Anterior cingulate cortex (tissue), 58 donors: ENCODE measurements at regions not wholly inside any gene's neighbourhood (a gene's known extent, or its start where the extent isn't known, plus 50 kb on each side); places are given as distances from the start of the nearest gene placed in this dataset.

ENCODE experiments used
- DNase-seq, 58 donors: peaks; one replicate each; lab custom pipeline; 2025; lab: John Stamatoyannopoulos, UW

DNA sequence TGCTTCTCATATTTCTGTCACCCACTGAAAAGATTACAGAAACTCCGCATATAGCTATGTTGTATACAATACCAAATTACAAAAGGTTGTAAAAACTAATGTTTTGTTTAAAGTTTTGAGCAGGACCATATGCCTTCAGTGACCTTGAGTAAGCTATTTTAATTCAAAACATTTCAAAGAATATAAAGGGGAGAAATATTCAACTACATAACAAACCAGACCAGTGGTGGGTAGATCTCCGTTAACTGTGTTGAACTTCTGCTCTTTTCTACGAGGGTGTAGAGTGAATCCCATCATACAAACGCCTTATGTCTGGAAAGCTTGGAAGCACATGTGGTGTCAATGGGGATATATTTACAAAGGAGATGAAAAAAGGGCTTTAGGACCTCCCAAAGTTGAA, 68.4 kb upstream of the NR2F2 start:
- no peak for DNase-seq

DNA sequence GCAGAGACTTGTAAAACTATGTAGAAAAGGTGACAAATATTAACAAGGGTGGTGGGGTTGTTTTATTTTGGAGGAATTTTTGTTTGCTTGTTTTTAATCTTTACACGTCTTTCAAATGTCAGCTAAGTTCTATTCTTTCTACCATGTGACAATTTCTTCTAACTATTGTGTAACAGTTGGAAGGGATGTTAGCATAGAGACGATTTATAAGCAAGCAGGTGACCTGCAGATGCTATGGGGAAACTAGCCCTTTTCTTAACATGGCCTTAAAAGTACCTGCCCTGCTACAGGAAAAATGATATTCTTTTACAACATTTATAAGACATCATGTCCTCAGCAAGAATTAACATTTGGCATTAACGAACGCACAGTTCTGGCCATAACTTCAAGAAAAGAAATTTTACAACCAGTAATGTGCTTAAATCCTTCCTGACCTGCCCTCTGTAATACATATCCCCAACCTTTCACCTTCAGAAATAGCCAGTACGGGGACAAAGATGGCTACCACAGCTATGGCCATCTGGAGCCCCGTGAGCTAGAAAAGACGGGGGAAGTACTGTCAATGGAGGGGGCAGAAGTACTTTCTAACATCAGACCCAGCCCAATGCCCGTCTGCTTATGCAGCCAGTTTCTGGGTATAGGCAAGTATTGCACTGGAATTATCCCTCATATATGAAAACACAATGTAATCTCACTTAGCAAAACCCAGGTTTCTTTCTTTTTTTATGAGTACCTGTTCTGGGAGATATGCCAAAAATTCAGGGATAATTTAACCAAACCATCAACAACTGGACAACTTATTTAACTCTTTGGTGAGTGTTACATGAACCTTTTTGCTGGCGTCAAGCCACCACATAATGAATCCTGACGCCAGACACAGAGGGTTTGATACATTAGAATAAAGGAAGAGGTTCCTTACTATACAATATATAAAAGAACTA, 67.7 kb upstream of the NR2F2 start:
- DNase-seq: no peak

DNA sequence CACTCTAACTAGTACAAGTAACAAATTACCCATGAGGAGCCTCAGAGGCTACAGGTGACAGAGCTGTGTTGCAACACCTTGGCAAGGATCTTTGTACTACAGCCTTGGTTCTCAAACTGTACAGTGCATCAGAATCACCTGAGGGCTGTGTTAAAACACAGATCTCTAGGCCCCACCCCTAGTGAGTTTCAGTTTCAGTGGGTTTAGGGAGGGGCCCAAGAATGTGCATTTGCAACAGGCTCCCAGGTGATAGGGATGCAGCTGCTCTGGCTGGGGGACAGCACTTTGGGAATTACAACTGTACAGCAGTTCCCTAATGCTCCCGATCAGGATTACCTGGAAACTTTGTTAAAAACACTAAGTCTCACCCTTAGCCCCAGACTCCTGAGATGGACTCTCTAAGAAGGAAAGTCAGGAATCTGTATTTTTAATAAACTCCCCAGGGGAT, 66.1 kb upstream of the NR2F2 start:
- no peak for DNase-seq

DNA sequence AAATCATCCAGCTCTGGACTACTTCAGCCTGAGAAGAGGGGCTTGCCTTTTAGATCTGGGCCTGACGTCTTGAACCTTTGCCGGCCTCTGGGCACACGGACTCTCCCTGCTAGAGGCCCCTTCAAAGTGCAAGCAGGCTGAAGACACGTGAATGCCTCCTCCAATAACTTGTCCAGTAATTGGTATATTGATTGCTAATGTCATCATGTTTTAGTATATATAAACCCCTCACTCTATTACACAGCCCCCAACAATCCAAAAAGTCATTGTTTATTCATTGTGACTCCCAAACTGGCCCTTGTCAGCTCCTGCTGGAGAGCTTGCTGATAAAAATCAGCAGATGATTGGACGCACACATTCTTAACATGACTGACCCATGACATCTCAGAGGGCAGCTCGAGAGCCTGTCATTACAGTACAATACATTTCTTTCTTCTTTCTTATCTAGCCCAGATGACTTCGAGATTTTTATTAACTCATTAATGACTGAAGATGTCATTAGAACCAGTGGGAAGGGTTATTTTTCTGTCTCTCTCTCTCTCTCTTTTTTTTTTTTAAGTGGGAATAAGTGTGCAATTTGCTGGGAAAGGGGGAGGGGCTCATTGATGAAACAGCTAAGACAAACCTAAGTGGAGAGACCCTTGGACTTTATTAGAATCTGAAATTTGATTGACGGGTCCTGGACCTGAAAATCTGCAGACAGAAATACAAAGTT, 65.5 kb upstream of the NR2F2 start:
- DNase-seq: no peak

DNA sequence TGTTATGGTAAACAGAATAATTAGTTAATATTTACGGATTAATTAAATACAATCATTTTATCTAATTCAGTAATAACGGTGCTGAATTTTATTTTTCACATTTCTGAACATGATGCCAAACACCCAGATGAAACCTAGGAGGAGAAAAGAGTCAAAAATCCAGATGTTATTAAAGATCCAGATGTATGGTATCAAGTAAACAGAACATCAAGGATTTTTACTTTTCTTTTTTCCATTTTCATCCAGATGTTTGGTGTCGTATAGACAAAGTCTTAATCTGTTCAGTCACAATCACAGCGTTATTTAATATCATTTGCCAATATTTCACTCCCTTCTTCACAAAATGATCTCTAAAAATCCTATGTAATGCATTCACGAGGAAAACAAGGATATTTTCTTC, 64.0 kb upstream of the NR2F2 start:
- DNase-seq: no peak

DNA sequence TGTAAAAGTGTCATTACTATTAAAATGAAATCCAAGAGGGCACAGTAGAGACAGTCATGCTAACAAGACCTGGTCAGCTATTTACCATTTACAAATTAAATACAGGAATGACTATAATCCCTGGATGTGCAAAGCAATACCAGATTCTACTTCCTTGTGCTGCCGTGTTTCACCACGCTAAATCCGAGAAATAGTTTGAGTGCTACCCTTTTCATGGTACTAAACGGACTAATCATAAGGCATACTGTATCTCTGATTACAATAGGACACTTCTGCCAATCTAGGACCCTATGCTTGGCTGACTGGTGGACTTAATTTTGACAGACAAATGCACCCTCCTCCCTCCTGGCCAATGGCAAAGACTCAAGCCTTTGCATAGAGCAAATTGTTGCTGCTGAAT, 63.0 kb upstream of the NR2F2 start:
- DNase-seq: no peak

DNA sequence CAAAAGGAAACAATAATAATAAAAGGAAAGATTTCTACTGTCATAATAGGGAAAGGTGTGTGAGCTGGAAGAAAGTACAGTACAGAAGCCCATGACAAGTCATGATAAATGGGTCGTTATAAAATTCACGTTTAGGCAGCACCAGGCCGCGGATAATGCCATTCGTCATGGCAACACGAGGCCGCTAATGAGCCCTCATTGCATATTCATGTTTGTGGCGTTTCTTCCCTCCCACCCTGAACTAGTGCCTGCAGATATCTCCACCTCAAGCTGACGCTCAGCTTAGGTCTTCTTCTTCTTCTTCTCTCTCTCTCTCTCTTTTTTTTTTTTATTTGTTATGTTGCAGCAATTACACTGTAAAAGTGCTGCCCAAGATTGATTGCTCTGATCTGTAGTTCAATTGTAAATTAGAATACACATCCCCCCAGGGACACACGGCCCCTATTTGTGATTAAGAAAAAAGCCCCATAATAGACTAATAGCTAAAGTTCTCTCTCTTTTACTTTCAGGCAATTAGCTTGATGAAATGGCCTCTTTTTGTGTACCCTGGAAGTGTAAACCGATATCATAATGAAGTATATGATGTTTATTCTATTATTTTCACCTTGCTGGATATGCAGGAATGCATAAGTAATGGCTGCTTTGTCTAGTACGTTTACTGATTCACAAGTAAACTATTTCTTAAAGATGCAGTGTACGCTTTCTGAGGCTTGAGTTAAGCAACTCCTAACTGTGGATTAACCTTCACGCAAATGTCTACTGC, 61.9 kb upstream of the NR2F2 start:
- DNase-seq: no peak

DNA sequence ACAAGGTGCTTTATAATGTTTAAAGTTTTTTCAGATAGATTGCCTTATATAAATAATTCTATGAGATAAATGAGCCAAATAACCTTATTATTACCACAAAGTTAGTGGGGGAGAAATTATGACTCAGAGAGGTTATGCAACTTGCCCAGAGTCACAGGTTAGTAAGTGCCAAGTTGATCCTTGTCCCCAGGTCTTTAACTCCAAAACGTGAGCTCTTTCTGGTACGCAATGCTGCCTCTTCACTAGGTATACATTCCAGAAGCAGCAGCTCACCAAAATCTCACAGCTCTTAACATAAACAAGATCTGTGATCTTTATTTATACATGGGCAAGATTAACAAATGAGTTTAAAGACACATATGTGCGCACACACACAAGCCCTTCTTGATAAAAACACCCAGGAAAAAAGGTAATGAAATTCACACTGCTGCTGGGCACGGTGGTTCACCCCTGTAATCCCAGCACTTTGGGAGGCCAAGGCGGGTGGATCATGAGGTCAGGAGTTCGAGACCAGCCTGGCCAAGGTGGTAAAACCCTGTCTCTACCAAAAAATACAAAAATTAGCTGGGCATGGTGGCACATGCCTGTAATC, 59.8 kb upstream of the NR2F2 start:
- no peak for DNase-seq

DNA sequence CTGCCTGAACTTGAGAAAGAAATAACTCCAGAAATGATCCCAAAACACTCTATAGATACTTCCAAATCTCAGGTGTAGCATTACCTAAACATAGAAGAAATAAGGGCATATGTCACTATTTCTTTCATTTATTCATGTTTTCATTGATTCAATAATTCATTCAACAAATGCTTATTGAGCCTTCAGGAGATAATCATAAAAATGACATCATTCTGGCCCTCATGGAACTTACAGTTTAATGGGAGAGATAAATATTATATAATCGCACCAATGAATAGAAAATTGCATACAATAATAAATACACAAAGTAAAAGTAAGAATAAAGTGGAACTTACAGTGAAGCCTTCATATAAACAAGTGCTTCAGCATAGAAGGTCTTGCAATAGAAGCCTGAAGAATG, 58.1 kb upstream of the NR2F2 start:
- no peak for DNase-seq

DNA sequence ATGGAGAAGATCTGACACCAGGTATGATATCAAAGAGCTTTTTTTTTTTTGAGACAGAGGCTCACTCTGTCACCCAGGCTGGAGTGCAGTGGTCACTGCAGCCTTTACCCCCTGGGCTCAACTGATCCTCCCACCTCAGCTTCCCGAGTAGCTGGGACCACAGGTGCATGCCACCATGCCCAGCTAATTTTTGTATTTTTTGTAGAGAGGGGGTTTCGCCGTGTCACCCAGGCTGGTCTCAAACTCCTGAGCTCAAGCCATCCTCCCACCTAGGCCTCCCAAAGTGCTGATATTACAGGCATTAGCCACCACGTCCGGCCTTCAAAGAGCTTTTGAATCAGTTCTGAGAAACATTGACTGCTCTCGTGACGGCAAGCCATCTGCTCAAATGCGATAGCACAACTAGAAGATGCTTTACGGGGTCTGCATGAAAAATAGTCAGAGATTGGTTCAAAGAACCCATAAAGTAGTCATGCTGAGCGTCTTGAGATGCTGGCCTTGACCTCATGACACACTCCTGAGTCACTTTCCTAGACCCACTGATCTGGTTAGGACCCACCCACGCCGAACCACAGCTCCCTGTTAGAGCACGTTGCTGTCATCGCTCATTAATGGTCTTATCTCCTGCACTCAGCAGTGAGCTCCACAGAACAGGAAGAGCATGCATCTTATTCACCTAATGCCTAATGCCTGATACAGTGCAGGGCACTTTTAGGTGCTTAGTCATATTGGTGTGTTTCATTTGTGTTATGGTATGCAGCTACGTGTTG, 57.0 kb upstream of the NR2F2 start:
- no peak for DNase-seq

DNA sequence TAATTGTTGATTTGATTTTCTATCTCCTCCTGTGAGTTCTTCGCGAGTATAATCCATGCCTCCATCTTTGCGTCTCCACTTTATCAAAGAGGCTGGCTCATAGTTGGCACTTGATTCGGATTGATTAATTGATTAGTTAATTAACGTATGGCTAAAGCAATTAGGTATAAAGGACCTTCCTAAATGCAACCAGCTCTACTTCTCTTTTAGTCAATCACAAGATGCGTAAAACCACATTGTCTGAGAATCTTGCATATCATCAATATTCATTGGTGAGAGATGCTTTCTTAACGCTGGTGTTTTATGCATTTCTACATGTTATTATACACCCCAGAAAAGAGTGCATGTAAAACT, 56.4 kb upstream of the NR2F2 start:
- no peak for DNase-seq

DNA sequence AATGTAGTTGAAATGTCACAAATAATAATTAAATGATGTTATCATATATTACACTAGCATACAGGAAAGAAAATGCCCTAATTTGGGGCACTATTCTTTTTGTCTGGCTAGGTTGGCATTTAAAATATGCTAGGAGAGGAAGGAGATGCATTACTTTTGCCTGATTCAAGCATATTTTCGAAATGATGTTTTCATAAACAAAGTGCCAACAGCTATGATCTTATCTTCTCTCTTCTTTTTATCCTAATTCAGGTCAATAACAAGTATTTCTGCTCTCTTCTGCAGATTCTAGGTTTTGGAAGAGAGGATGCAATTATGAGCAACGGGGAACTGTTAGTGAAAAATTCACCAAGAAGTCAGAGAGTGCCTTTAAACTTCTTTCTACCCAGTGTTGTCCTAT, 55.8 kb upstream of the NR2F2 start:
- DNase-seq: no peak

DNA sequence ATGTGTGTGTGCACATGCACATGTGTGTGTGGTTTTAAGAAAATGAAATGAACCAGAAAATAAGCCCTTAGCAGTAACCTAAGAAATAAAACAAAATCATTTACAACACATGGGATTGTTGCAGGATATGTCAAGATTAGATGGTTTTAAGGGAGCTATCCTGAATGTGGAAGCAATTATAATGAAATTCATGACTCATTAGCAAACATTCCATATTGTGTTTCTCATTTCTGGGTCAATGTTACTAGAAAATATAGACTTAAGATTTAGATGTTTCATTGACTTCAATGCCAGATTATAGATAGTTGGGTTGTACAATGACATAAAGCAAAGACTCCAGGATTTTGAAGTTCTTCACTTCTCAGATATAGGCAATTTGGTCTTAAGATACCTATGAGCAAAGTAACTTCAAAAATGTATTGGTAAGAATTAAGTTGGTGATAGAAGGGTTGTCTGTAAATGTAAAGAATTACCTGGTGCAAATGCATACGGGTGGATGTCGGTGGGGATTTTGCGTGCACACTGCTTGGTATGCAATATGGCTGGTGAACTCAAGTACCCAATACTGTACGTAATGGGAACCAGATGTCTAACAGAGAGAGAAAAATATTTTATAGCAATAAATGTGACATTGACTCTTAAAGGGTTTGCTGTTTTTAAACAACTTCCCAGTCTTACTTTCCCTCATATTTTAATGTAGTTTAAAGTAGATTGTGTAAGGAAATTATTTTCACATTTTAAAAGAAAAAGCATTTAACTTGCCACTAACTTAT, 53.9 kb upstream of the NR2F2 start:
- no peak for DNase-seq
